NCI-H345 treated with DMSO at 0.1 percent for 48 hours (cell line): ENCODE measurements at regions not wholly inside any gene's neighbourhood (a gene's known extent, or its start where the extent isn't known, plus 50 kb on each side); places are given as distances from the start of the nearest gene placed in this dataset.

Experiments
- DNase-seq: peaks from one replicate; lab custom pipeline; 2025; ENCODE audit not compliant: unreplicated experiment; lab: John Stamatoyannopoulos, UW

GRCh38 chr3:165355316-165355715 is 159.1 kb upstream of the SLITRK3 start:
- DNase-seq: no peak

GRCh38 chr3:165347526-165347925 is 151.3 kb upstream of the SLITRK3 start:
- no peak for DNase-seq

- DNase-seq: no peak
These were observed 150.3 kb upstream of the SLITRK3 start for GRCh38 chr3:165346503-165346902.

GRCh38 chr3:165343185-165343584 is 147.0 kb upstream of the SLITRK3 start:
- no peak for DNase-seq

- no peak for DNase-seq
These were observed 143.6 kb upstream of the SLITRK3 start for GRCh38 chr3:165339753-165340152.

- DNase-seq: no peak
These were observed 140.6 kb upstream of the SLITRK3 start for GRCh38 chr3:165336786-165337185.
